ENCODE measurements at regions not wholly inside any gene's neighbourhood (a gene's known extent, or its start where the extent isn't known, plus 50 kb on each side); places are given as distances from the start of the nearest gene placed in this dataset.

DNA sequence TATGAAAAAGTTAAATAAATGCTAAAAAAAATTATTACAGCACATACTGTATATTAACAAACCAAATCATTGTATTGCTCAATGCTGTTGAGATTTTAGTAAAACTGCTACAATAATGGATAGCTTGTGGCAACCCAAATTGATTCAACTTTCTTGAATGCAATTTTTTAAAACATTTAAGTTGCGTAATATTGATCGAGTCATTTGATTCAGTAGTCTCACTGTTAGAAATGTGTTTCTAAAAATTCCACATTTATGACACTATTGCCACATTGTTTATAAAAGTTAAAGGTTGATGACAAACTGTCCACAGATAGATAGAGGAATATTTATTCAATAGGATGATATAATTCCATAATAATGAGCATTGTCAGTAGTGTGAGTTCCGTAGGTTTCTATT is 640.7 kb upstream of the CRIM1 start:
- no peak for TF ChIP-seq MAX (CRISPR knock-in tag; IDR thresholded peaks at IDR 0.05)
- no peak for TF ChIP-seq CTCF (IDR thresholded peaks at IDR 0.05)
- no peak for TF ChIP-seq GABPB1 (CRISPR knock-in tag; IDR thresholded peaks at IDR 0.05)
- no peak for TF ChIP-seq ZBTB43 (CRISPR knock-in tag; IDR thresholded peaks at IDR 0.05)
- no peak for TF ChIP-seq SMAD3 (CRISPR knock-in tag; IDR thresholded peaks at IDR 0.05; ENCODE audit: borderline replicate concordance)
- TF ChIP-seq ZNF423 (CRISPR knock-in tag; IDR thresholded peaks at IDR 0.05), result no peak
- no peak for TF ChIP-seq ZMAT4 (CRISPR knock-in tag; IDR thresholded peaks at IDR 0.05)
- no peak for TF ChIP-seq ETV6 (CRISPR knock-in tag; IDR thresholded peaks at IDR 0.05)
- TF ChIP-seq USF2 (CRISPR knock-in tag; IDR thresholded peaks at IDR 0.05), result no peak
- TF ChIP-seq SP1 (CRISPR knock-in tag; conservative IDR thresholded peaks at IDR 0.05), result no peak
- TF ChIP-seq IRF2 (CRISPR knock-in tag; IDR thresholded peaks at IDR 0.05; ENCODE audit: borderline replicate concordance, low read depth), result no peak
- no peak for TF ChIP-seq TEAD4 (CRISPR knock-in tag; IDR thresholded peaks at IDR 0.05)
- TF ChIP-seq, protein P1, sequence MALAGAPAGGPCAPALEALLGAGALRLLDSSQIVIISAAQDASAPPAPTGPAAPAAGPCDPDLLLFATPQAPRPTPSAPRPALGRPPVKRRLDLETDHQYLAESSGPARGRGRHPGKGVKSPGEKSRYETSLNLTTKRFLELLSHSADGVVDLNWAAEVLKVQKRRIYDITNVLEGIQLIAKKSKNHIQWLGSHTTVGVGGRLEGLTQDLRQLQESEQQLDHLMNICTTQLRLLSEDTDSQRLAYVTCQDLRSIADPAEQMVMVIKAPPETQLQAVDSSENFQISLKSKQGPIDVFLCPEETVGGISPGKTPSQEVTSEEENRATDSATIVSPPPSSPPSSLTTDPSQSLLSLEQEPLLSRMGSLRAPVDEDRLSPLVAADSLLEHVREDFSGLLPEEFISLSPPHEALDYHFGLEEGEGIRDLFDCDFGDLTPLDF (CRISPR knock-in tag; IDR thresholded peaks at IDR 0.05), result no peak

All from WTC11 (cell line).